Activated T-cell treated with anti-CD3 and anti-CD28 coated beads for 24 hours (primary cell): ENCODE measurements at regions not wholly inside any gene's neighbourhood (a gene's known extent, or its start where the extent isn't known, plus 50 kb on each side); places are given as distances from the start of the nearest gene placed in this dataset.

ENCODE experiments used
- DNase-seq: peaks from one replicate; pipeline ENCODE4 v3.0.0-alpha.2; 2020; ENCODE audit warnings: low read depth

GRCh38 chr11:109972181-109972715, 120.9 kb upstream of the ZC3H12C start:
- no peak for DNase-seq

- DNase-seq = no peak
These were observed 120.3 kb upstream of the ZC3H12C start for GRCh38 chr11:109972939-109973338.

GRCh38 chr11:109973486-109973885, 119.7 kb upstream of the ZC3H12C start:
- DNase-seq = no peak

- DNase-seq = no peak
These were observed 118.7 kb upstream of the ZC3H12C start for GRCh38 chr11:109974523-109974922.

GRCh38 chr11:109978895-109979294, 114.3 kb upstream of the ZC3H12C start:
- no peak for DNase-seq

GRCh38 chr11:109981031-109981636, 112.1 kb upstream of the ZC3H12C start:
- DNase-seq = no peak

GRCh38 chr11:109983358-109983757, 109.8 kb upstream of the ZC3H12C start:
- no peak for DNase-seq

- no peak for DNase-seq
These were observed 108.4 kb upstream of the ZC3H12C start for GRCh38 chr11:109984634-109985289.

- no peak for DNase-seq
These were observed 106.7 kb upstream of the ZC3H12C start for GRCh38 chr11:109986488-109986887.

GRCh38 chr11:109991835-109992234, 101.4 kb upstream of the ZC3H12C start:
- DNase-seq = no peak

GRCh38 chr11:109993786-109994185, 99.4 kb upstream of the ZC3H12C start:
- no peak for DNase-seq

- no peak for DNase-seq
These were observed 98.3 kb upstream of the ZC3H12C start for GRCh38 chr11:109994907-109995306.

GRCh38 chr11:109996060-109996459, 97.1 kb upstream of the ZC3H12C start:
- DNase-seq = no peak

GRCh38 chr11:109998921-109999320, 94.3 kb upstream of the ZC3H12C start:
- DNase-seq = no peak

GRCh38 chr11:110000031-110000502, 93.1 kb upstream of the ZC3H12C start:
- no peak for DNase-seq

GRCh38 chr11:110000850-110001249, 92.3 kb upstream of the ZC3H12C start:
- no peak for DNase-seq

GRCh38 chr11:110003426-110003825, 89.8 kb upstream of the ZC3H12C start:
- no peak for DNase-seq

GRCh38 chr11:110011595-110011994, 81.6 kb upstream of the ZC3H12C start:
- no peak for DNase-seq

- no peak for DNase-seq
These were observed 77.5 kb upstream of the ZC3H12C start for GRCh38 chr11:110015695-110016094.

- no peak for DNase-seq
These were observed 73.5 kb upstream of the ZC3H12C start for GRCh38 chr11:110019675-110020074.

GRCh38 chr11:110022548-110022947, 70.6 kb upstream of the ZC3H12C start:
- no peak for DNase-seq

GRCh38 chr11:110023711-110024110, 69.5 kb upstream of the ZC3H12C start:
- DNase-seq = no peak

GRCh38 chr11:110026858-110027626, 66.2 kb upstream of the ZC3H12C start:
- DNase-seq = no peak
